ENCODE measurements at regions not wholly inside any gene's neighbourhood (a gene's known extent, or its start where the extent isn't known, plus 50 kb on each side); places are given as distances from the start of the nearest gene placed in this dataset.

GRCh38 chr4:33518856-33519255, 2725.5 kb downstream of the ARAP2 start:
- Histone ChIP-seq H3K79me1 (ENCODE audit: insufficient read depth, low read depth, low read length, poor library complexity, severe bottlenecking) (no peaks in the 10 kb centered on the region), H2BK20ac (ENCODE audit: low read depth, low read length, poor library complexity, severe bottlenecking) (no peak overlapping the region), H4K20me1 (ENCODE audit: control insufficient read depth, insufficient read depth, insufficient read length) (no peaks in the 10 kb centered on the region), H3K9ac (ENCODE audit: extremely low read depth, insufficient read length, low read length) (no peak overlapping the region), H3K23ac (ENCODE audit: insufficient read length, low read depth, low read length) (no peak overlapping the region), H3K27me3 (ENCODE audit: insufficient read depth, low read length) (no peaks in the 10 kb centered on the region), H3K18ac (ENCODE audit: insufficient read length, low read depth, low read length) (no peak overlapping the region), H4K8ac (replicated peaks; ENCODE audit: insufficient read length, low read depth, low read length) (no peak overlapping the region), H4K5ac (ENCODE audit: insufficient read length, low read depth, low read length) (no peak overlapping the region), H3T11ph (ENCODE audit: low read length) (no peak overlapping the region), H3K14ac (ENCODE audit: insufficient read depth, low read length) (no peak overlapping the region), H2BK120ac (ENCODE audit: low read depth, low read length, poor library complexity, severe bottlenecking) (no peak overlapping the region), H2AFZ (ENCODE audit: low read length) (no peak overlapping the region), H3K56ac (ENCODE audit: insufficient read length, low read depth, low read length) (no peak overlapping the region), H3K79me2 (ENCODE audit: insufficient read depth, low read length) (no peaks in the 10 kb centered on the region), H2BK12ac (ENCODE audit: insufficient read length, low read depth, low read length) (no peak overlapping the region), H3K4ac (ENCODE audit: low read depth, low read length) (no peak overlapping the region), H2AK5ac (ENCODE audit: insufficient read length, low read length) (no peak overlapping the region), H2BK15ac (ENCODE audit: low read depth, low read length) (no peak overlapping the region), H4K91ac (ENCODE audit: insufficient read length, low read depth, low read length) (no peak overlapping the region), H3K9me3 (ENCODE audit: control insufficient read depth, low read depth, low read length) (no peaks in the 10 kb centered on the region), H3K4me1 (ENCODE audit: insufficient read depth, low read length) (no peaks in the 10 kb centered on the region), H3K27ac (ENCODE audit: insufficient read length, low read depth, low read length) (no peak overlapping the region), H2BK5ac (ENCODE audit: insufficient read length, low read length) (no peak overlapping the region), H3K23me2 (ENCODE audit: insufficient read length, low read depth, low read length, poor library complexity, severe bottlenecking) (no peaks in the 10 kb centered on the region), H3K4me2 (ENCODE audit: insufficient read depth, insufficient read length, low read length) (no peak overlapping the region)
- H3K4me1 Mint-ChIP-seq = peaks cover 0 to 8% of the 10 kb centered on the region in 2 experiments; a peak in 2 of 4 replicates
- TF ChIP-seq, protein P1, sequence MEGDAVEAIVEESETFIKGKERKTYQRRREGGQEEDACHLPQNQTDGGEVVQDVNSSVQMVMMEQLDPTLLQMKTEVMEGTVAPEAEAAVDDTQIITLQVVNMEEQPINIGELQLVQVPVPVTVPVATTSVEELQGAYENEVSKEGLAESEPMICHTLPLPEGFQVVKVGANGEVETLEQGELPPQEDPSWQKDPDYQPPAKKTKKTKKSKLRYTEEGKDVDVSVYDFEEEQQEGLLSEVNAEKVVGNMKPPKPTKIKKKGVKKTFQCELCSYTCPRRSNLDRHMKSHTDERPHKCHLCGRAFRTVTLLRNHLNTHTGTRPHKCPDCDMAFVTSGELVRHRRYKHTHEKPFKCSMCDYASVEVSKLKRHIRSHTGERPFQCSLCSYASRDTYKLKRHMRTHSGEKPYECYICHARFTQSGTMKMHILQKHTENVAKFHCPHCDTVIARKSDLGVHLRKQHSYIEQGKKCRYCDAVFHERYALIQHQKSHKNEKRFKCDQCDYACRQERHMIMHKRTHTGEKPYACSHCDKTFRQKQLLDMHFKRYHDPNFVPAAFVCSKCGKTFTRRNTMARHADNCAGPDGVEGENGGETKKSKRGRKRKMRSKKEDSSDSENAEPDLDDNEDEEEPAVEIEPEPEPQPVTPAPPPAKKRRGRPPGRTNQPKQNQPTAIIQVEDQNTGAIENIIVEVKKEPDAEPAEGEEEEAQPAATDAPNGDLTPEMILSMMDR (conservative IDR thresholded peaks at IDR 0.05) = no peak
- no peak overlapping the region for H3K27ac Mint-ChIP-seq
- no peak overlapping the region for H3K4me3 Mint-ChIP-seq
- H3K36me3 Mint-ChIP-seq (ENCODE audit: insufficient read depth in 1 of 3, low read depth in 3 of 3) = peaks cover 5 to 13% (median 12%) of the 10 kb centered on the region in 3 experiments; a peak in 6 of 7 replicates
- H3K27me3 Mint-ChIP-seq (ENCODE audit: low read depth) = no peaks in the 10 kb centered on the region; the same call in 1 of the 2 replicates
- peaks cover 8 to 23% of the 10 kb centered on the region in 2 experiments for H3K9me3 Mint-ChIP-seq
- no peak for DNase-seq
- no CpG with 5 or more reads among the region's 6 CpGs for WGBS (ENCODE audit: extremely low coverage, insufficient read length, low lambda C conversion rate)

Data from H9 (cell line).